ENCODE measurements at regions not wholly inside any gene's neighbourhood (a gene's known extent, or its start where the extent isn't known, plus 50 kb on each side); places are given as distances from the start of the nearest gene placed in this dataset.

- Histone ChIP-seq H4K20me1 (ENCODE audit: low read length) (no peaks in the 10 kb centered on the region), H2AFZ (ENCODE audit: low read length) (peak overlapping the region; percentile 68), H3K27me3 (ENCODE audit: low read length) (peaks cover 15% of the 10 kb centered on the region), H3K4me3 (ENCODE audit: low read length) (peak overlapping the region; percentile 10; the same call in 1 of the 2 replicates), H3K4me2 (ENCODE audit: low read length) (peak overlapping the region; percentile 48), H3K36me3 (ENCODE audit: low read depth, low read length) (no peaks in the 10 kb centered on the region), H3K9me3 (ENCODE audit: low read length) (no peaks in the 10 kb centered on the region), H3K9ac (ENCODE audit: low read length) (no peak overlapping the region), H3K4me1 (ENCODE audit: insufficient read depth, low read length) (peaks cover 7% of the 10 kb centered on the region; the same call in 1 of the 2 replicates), H3K79me2 (ENCODE audit: low read length) (no peaks in the 10 kb centered on the region), H3F3A (ENCODE audit: low read length, unreplicated experiment) (no peaks in the 10 kb centered on the region), H3K9me2 (replicated peaks; ENCODE audit: low read length) (no peaks in the 10 kb centered on the region), H3K27ac (ENCODE audit: low read length) (no peak overlapping the region)
- DNase-seq: peak; percentile 27
- intact Hi-C loops (cut with micrococcal nuclease): no loop called here
- CTCF ChIA-PET: interaction anchor here (0.6 kb wide), 1 partner anchor 128 kb away, joined by 3 read pairs; no protein-coding TSS in a partner anchor
- BruUV-seq (replicated peaks): no TSS peak
- ATAC-seq: peak; percentile 79
- no peak for TF ChIP-seq EZH2phosphoT487 (IDR thresholded peaks at IDR 0.05; ENCODE audit: borderline replicate concordance, low read length)
- POLR2A ChIA-PET (ENCODE audit: unreplicated experiment): no interaction called here
Observed at GRCh38 chr17:77076124-77076830, 64.5 kb upstream of the SEC14L1 start.

- H3K9ac ChIP-seq (ENCODE audit: low read length): no peak overlapping the region
- no peaks in the 10 kb centered on the region for H3K36me3 ChIP-seq (ENCODE audit: low read depth, low read length)
- intact Hi-C loops (cut with micrococcal nuclease): no loop called here
- H3F3A ChIP-seq (ENCODE audit: low read length, unreplicated experiment): no peaks in the 10 kb centered on the region
- peaks cover 8% of the 10 kb centered on the region for H3K79me2 ChIP-seq (ENCODE audit: low read length)
- DNase-seq (no peak), ATAC-seq (no peak)
- no peak overlapping the region for H3K27ac ChIP-seq (ENCODE audit: low read length)
- TF ChIP-seq EZH2phosphoT487 (IDR thresholded peaks at IDR 0.05; ENCODE audit: borderline replicate concordance, low read length) (no peak), CTCF (conservative IDR thresholded peaks at IDR 0.05; ENCODE audit: low read depth, low read length) (no peak), EZH2 (IDR thresholded peaks at IDR 0.05; ENCODE audit: low read length, unreplicated experiment) (no peak)
- H3K27me3 ChIP-seq (ENCODE audit: low read length): no peaks in the 10 kb centered on the region
- H4K20me1 ChIP-seq (ENCODE audit: low read length): no peaks in the 10 kb centered on the region
- H3K4me3 ChIP-seq (ENCODE audit: low read length): no peak overlapping the region
- H3K4me2 ChIP-seq (ENCODE audit: low read length): no peak overlapping the region
- H2AFZ ChIP-seq (ENCODE audit: low read length): no peak overlapping the region
- BruUV-seq (replicated peaks): no TSS peak
- H3K9me2 ChIP-seq (replicated peaks; ENCODE audit: low read length): no peaks in the 10 kb centered on the region
- no peaks in the 10 kb centered on the region for H3K9me3 ChIP-seq (ENCODE audit: low read length)
- ChIA-PET POLR2A (ENCODE audit: unreplicated experiment) (interaction anchor here (0.6 kb wide), 1 partner anchor 37 kb away, joined by 4 read pairs; no protein-coding TSS in a partner anchor), CTCF (no interaction called here)
- H3K4me1 ChIP-seq (ENCODE audit: insufficient read depth, low read length): peaks cover 10% of the 10 kb centered on the region
Observed at GRCh38 chr17:77083531-77083930, 57.2 kb upstream of the SEC14L1 start.

- Histone ChIP-seq H3K4me2 (ENCODE audit: low read length) (peak overlapping the region; percentile 79), H3K9me2 (replicated peaks; ENCODE audit: low read length) (no peaks in the 10 kb centered on the region), H3K9me3 (ENCODE audit: low read length) (no peaks in the 10 kb centered on the region), H3K27ac (ENCODE audit: low read length) (no peak overlapping the region), H3K4me1 (ENCODE audit: insufficient read depth, low read length) (peaks cover 25% of the 10 kb centered on the region), H3K36me3 (ENCODE audit: low read depth, low read length) (peaks cover 9% of the 10 kb centered on the region; the same call in 1 of the 2 replicates), H4K20me1 (ENCODE audit: low read length) (no peaks in the 10 kb centered on the region), H3K4me3 (ENCODE audit: low read length) (no peak overlapping the region), H3K27me3 (ENCODE audit: low read length) (no peaks in the 10 kb centered on the region), H3K9ac (ENCODE audit: low read length) (no peak overlapping the region), H3F3A (ENCODE audit: low read length, unreplicated experiment) (no peaks in the 10 kb centered on the region), H3K79me2 (ENCODE audit: low read length) (peaks cover 33% of the 10 kb centered on the region), H2AFZ (ENCODE audit: low read length) (peak overlapping the region; percentile 83)
- CTCF ChIA-PET: no interaction called here
- POLR2A ChIA-PET (ENCODE audit: unreplicated experiment): no interaction called here
- ATAC-seq: peak; percentile 1; the same call in 1 of the 2 replicates
- no peak for DNase-seq
- BruUV-seq (replicated peaks): no TSS peak
- intact Hi-C loops (cut with micrococcal nuclease): loop anchor here (1.0 to 5.0 kb wide), 3 partner anchors 55 to 161 kb away; partner anchors contain the start of gene SEC14L1
- TF ChIP-seq CTCF (conservative IDR thresholded peaks at IDR 0.05; ENCODE audit: low read depth, low read length): no peak
- TF ChIP-seq EZH2phosphoT487 (IDR thresholded peaks at IDR 0.05; ENCODE audit: borderline replicate concordance, low read length): no peak
- TF ChIP-seq EZH2 (IDR thresholded peaks at IDR 0.05; ENCODE audit: low read length, unreplicated experiment): no peak
Observed at GRCh38 chr17:77085926-77086432, 54.8 kb upstream of the SEC14L1 start.

All from PC-3 (cell line).